ENCODE measurements at regions not wholly inside any gene's neighbourhood (a gene's known extent, or its start where the extent isn't known, plus 50 kb on each side); places are given as distances from the start of the nearest gene placed in this dataset.

GRCh38 chr18:46377557-46377956 lies 273.4 kb downstream of the HAUS1 start:
- no peak for TF ChIP-seq FOXP2 (optimal IDR thresholded peaks at IDR 0.05; ENCODE audit: borderline replicate concordance, extremely low read depth, extremely low read length, insufficient read depth)
- TF ChIP-seq POLR2AphosphoS5 (IDR thresholded peaks at IDR 0.05; ENCODE audit: low read depth, low read length) = no peak
- no peak for TF ChIP-seq TAF1 (IDR thresholded peaks at IDR 0.05; ENCODE audit: borderline replicate concordance, insufficient read depth, low read length)
- TF ChIP-seq SIN3A (IDR thresholded peaks at IDR 0.05; ENCODE audit: borderline replicate concordance, insufficient read depth, low read length) = no peak
- TF ChIP-seq REST (IDR thresholded peaks at IDR 0.05; ENCODE audit: insufficient read depth in 1 of 2, low read depth in 2 of 2, low read length in 2 of 2) = no peak

- TF ChIP-seq TAF1 (IDR thresholded peaks at IDR 0.05; ENCODE audit: borderline replicate concordance, insufficient read depth, low read length) = no peak
- TF ChIP-seq FOXP2 (optimal IDR thresholded peaks at IDR 0.05; ENCODE audit: borderline replicate concordance, extremely low read depth, extremely low read length, insufficient read depth) = no peak
- TF ChIP-seq SIN3A (IDR thresholded peaks at IDR 0.05; ENCODE audit: borderline replicate concordance, insufficient read depth, low read length) = no peak
- TF ChIP-seq REST (IDR thresholded peaks at IDR 0.05; ENCODE audit: insufficient read depth in 1 of 2, low read depth in 2 of 2, low read length in 2 of 2) = peak in 1 of 2 experiments; percentile 60; a peak in 1 of 4 replicates
- TF ChIP-seq POLR2AphosphoS5 (IDR thresholded peaks at IDR 0.05; ENCODE audit: low read depth, low read length) = no peak
These were observed 274.1 kb downstream of the HAUS1 start for GRCh38 chr18:46378126-46378863.

- TF ChIP-seq FOXP2 (optimal IDR thresholded peaks at IDR 0.05; ENCODE audit: borderline replicate concordance, extremely low read depth, extremely low read length, insufficient read depth) (no peak), POLR2AphosphoS5 (IDR thresholded peaks at IDR 0.05; ENCODE audit: low read depth, low read length) (no peak), TAF1 (IDR thresholded peaks at IDR 0.05; ENCODE audit: borderline replicate concordance, insufficient read depth, low read length) (no peak), SIN3A (IDR thresholded peaks at IDR 0.05; ENCODE audit: borderline replicate concordance, insufficient read depth, low read length) (no peak), REST (IDR thresholded peaks at IDR 0.05; ENCODE audit: insufficient read depth in 1 of 2, low read depth in 2 of 2, low read length in 2 of 2) (no peak)
These were observed 274.7 kb downstream of the HAUS1 start for GRCh38 chr18:46378864-46379207.

- TF ChIP-seq POLR2AphosphoS5 (IDR thresholded peaks at IDR 0.05; ENCODE audit: low read depth, low read length) (no peak), REST (IDR thresholded peaks at IDR 0.05; ENCODE audit: insufficient read depth in 1 of 2, low read depth in 2 of 2, low read length in 2 of 2) (peak; percentile 12 to 84; a peak in 2 of 4 replicates)
These were observed 275.3 kb downstream of the HAUS1 start for GRCh38 chr18:46379323-46379950.

Measured in PFSK-1 (cell line).